Omental fat pad (tissue), 3 donors: ENCODE measurements at regions not wholly inside any gene's neighbourhood (a gene's known extent, or its start where the extent isn't known, plus 50 kb on each side); places are given as distances from the start of the nearest gene placed in this dataset.

Experiments
- ATAC-seq: fragments of 150-250 bp; one replicate; pipeline ENCODE4 v1.9.1; 2016; ENCODE audit warnings: mild to moderate bottlenecking, moderate library complexity; ENCODE audit not compliant: low FRiP score
- DNase-seq: peaks from one replicate; pipeline ENCODE4 v3.0.0-alpha.2; 2019; ENCODE audit warnings: low spot score
- CTCF ChIP-seq, 3 donors: fragments of 450-650 bp; IDR thresholded peaks; one replicate each; pipeline ENCODE4 v1.5.1; 2016 to 2017; ENCODE audit warnings: antibody characterized with exemption in 3 of 3, mild to moderate bottlenecking in 3 of 3, moderate library complexity in 2 of 3

DNA sequence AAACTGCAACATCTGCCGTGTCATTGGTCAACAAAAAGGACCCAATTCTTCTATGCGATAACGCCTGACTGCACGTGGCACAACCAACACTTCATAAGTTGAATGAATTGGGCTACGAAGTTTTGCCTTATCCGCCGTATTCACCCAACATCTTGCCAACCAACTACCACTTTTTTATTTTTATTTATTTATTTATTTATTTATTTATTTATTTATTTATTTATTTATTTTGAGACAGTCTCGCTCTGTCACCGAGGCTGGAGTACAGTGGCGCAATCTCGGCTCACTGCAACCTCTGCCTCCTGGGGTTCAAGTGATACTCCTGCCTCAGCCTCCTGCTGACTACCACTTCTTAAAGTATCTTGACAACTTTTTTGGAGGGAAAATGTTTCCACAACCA lies 127.4 kb downstream of the RASSF9 start:
- ATAC-seq, result no peak
- no peak for TF ChIP-seq CTCF (IDR thresholded peaks at IDR 0.05)
- DNase-seq, result no peak

DNA sequence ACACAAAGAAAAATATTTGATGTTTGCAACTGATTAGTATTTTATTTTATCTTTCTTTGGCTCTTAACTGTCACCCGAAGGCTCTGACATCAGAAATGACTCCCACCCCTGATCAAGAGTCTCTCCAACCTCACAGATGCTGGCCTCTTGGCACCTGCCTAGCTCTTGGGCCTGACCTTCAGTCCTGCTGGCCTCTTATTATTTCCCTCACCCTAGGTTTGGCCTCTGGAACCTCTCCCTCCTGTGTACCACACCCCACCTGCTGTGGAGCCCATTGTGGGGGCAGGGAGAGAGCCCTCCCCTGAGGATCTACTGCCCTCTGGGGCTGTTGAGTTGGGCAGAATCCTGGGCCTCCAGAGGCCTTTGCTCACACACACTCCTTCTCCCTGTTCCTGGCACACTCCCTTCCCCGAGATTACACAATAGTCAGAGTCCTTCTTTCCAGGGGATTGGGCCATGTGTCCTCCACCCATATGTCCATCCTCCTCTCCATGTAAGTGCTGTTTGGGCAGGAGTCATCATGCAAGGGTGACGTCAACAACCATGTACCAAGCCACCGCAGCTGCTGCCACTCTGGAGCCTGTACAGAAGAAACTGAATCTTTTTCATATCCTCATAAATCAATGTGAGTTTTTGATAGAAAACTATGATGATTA lies 124.3 kb downstream of the RASSF9 start:
- ATAC-seq (peak; percentile 74), DNase-seq (peak; percentile 22)
- no peak for TF ChIP-seq CTCF (IDR thresholded peaks at IDR 0.05)

DNA sequence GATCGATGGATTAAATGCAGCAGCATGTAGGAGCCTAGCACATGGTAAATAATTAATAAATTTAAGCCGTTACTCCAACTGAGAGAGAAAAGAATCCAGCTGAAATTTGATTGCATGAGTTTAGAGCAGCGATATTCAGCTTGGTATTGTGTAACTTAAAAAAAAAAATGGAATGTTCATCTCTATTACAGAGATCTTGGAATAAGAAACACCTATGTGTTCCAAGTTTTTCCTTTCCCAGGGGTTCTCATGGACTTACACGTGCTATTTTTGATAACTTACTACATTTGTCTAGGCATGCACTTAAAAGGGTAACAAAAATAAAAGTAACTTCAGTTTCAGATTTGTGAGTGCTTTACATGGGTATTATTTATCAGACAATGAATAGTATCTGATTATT lies 122.8 kb downstream of the RASSF9 start:
- DNase-seq, result no peak
- peak; percentile 58 for ATAC-seq
- no peak for TF ChIP-seq CTCF (IDR thresholded peaks at IDR 0.05)

- no peak for TF ChIP-seq CTCF (IDR thresholded peaks at IDR 0.05)
- DNase-seq, result no peak
- no peak for ATAC-seq
Measured at GRCh38 chr12:85714425-85714824, 121.8 kb downstream of the RASSF9 start.

GRCh38 chr12:85720308-85721033 lies 115.7 kb downstream of the RASSF9 start:
- no peak for TF ChIP-seq CTCF (IDR thresholded peaks at IDR 0.05)
- ATAC-seq, result no peak

DNA sequence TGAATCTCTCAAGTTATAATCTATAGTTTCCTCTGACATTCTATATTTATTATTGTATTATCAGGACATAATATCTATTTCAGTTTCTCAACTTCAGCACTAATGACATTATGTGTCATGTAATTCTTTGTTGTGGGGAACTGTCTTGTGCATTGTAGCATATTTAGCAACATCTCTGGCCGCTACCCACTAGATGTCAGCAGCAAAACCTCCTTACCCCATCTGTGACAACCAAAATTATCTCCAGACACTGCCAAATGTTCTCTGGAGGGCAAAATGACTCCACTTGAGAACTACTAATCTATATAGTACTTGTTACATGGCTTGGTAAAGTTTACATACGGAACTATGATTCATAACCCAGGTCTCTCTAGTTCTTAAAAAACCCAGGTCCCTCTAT lies 110.2 kb downstream of the RASSF9 start:
- DNase-seq (no peak), ATAC-seq (no peak)
- no peak for TF ChIP-seq CTCF (IDR thresholded peaks at IDR 0.05)

More at GRCh38 chr12:85720308-85721033, 115.7 kb downstream of the RASSF9 start:
- DNase-seq, result no peak
